T-cell (primary cell): ENCODE measurements at regions not wholly inside any gene's neighbourhood (a gene's known extent, or its start where the extent isn't known, plus 50 kb on each side); places are given as distances from the start of the nearest gene placed in this dataset.
A peak's percentile ranks its signal among the peaks of the same experiment; 100 is the strongest.

ENCODE experiments used
- ATAC-seq, 4 experiments: fragments of 200-7000 bp in 3 of 4; fragments of 150-1000 bp in 1 of 4; cut with Tn5 transposase; replicated peaks in 1 of 4; 1 replicate in 3 of 4; 2 replicates in 1 of 4; pipeline ENCODE4 v1.10.0; 2021; ENCODE audit warnings: moderate library complexity in 3 of 4, mild to moderate bottlenecking in 2 of 4, moderate number of reproducible peaks in 1 of 4
- CTCF ChIA-PET, 2 donors: fragments of 300-600 bp; sonication (Branson Sonifier 250); formaldehyde crosslinking; loops; one replicate each; lab custom pipeline; 2022; ENCODE audit warnings: antibody characterized with exemption in 2 of 2; lab: Charles Lee
- POLR2A ChIA-PET, 2 donors: fragments of 300-600 bp; sonication (Branson Sonifier 250); formaldehyde crosslinking; loops; one replicate each; lab custom pipeline; 2022; ENCODE audit warnings: antibody characterized with exemption in 2 of 2; lab: Charles Lee
- DNase-seq, 35 experiments: peaks; one replicate each; pipeline versions ENCODE4 v3.0.0 to v3.0.0-alpha.2; 2013 to 2023
- H3K27ac ChIP-seq: one replicate; pipeline ENCODE4 v1.5.1; 2013; ENCODE audit warnings: low read length
- H3K27me3 ChIP-seq, 2 experiments: replicated peaks in 1 of 2; 1 replicate in 1 of 2; 2 replicates in 1 of 2; pipeline versions ENCODE4 v1.6.1 to v1.7.0; 2013; ENCODE audit warnings: low read length in 1 of 2, mixed read lengths in 1 of 2; ENCODE audit not compliant: control insufficient read depth in 2 of 2, insufficient read depth in 2 of 2; ENCODE audit errors: extremely low read depth in 1 of 2
- H3K36me3 ChIP-seq, 2 donors: 1 replicate in 1 of 2; 2 replicates in 1 of 2; pipeline versions ENCODE4 v1.6.1 to v1.7.0; 2013; ENCODE audit warnings: low read length in 1 of 2; ENCODE audit not compliant: control insufficient read depth in 2 of 2, insufficient read depth in 1 of 2; ENCODE audit errors: extremely low read depth in 1 of 2
- H3K4me1 ChIP-seq, 2 experiments: 1 replicate in 1 of 2; 2 replicates in 1 of 2; pipeline versions ENCODE4 v1.6.1 to v1.7.0; 2013; ENCODE audit warnings: low read length in 2 of 2, mixed read lengths in 1 of 2; ENCODE audit not compliant: insufficient read depth in 2 of 2, control insufficient read depth in 1 of 2; ENCODE audit errors: extremely low read depth in 1 of 2
- H3K4me3 ChIP-seq, 2 donors: 1 replicate in 1 of 2; 2 replicates in 1 of 2; pipeline versions ENCODE4 v1.5.1 to v1.7.0; 2013; ENCODE audit warnings: mild to moderate bottlenecking in 2 of 2, low read length in 1 of 2, moderate library complexity in 1 of 2; ENCODE audit not compliant: control insufficient read depth in 1 of 2; ENCODE audit errors: extremely low read depth in 1 of 2
- H3K9me3 ChIP-seq: 2 replicates; pipeline ENCODE4 v1.7.0; 2013
- H3K27ac Mint-ChIP-seq, 2 donors: one replicate each; pipeline ENCODE4 v1.8.0; 2020 to 2021; ENCODE audit warnings: mild to moderate bottlenecking in 2 of 2, mixed read lengths in 2 of 2
- H3K27me3 Mint-ChIP-seq, 2 donors: one replicate each; pipeline ENCODE4 v1.8.0; 2021 to 2022; ENCODE audit warnings: mixed read lengths in 2 of 2
- H3K36me3 Mint-ChIP-seq: one replicate; pipeline ENCODE4 v1.8.0; 2021; ENCODE audit warnings: mixed read lengths
- H3K4me1 Mint-ChIP-seq, 3 donors: one replicate each; pipeline ENCODE4 v1.8.0; 2020 to 2022; ENCODE audit warnings: mixed read lengths in 3 of 3, mild to moderate bottlenecking in 1 of 3
- H3K4me3 Mint-ChIP-seq, 3 donors: one replicate each; pipeline ENCODE4 v1.8.0; 2020 to 2022; ENCODE audit warnings: mild to moderate bottlenecking in 3 of 3, mixed read lengths in 3 of 3, moderate library complexity in 3 of 3
- H3K9me3 Mint-ChIP-seq, 3 donors: one replicate each; pipeline ENCODE4 v1.8.0; 2020 to 2022; ENCODE audit warnings: mixed read lengths in 3 of 3
- WGBS: methylation state at CpG from one replicate; pipeline ENCODE4 v1.1.5; 2013; ENCODE audit warnings: missing lambda C conversion rate; ENCODE audit not compliant: insufficient coverage; 5-methylcytosine and 5-hydroxymethylcytosine counted together

DNA sequence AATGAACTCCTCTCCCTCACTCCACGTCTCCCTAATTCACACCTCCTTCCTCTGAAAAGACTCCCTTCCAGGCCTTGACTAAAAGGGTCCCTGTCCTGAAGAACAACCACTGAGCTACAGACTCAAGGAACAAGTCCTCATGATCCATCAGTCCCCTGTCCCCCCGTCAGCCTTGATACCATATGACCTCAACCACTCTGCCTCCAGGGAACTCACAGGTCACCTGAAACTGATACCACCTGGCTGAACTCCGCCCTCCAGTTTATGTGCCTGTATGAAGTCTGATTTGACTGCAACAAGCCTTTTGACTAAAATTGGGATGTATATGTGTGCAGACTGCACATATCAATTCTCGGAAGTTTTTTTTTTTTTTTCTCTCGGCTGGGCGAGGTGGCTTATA, 88.7 kb downstream of the UGCG start:
- H3K4me1 Mint-ChIP-seq: peaks cover 38 to 45% (median 44%) of the 10 kb centered on the region in 3 donors
- Histone ChIP-seq H3K9me3 (no peaks in the 10 kb centered on the region), H3K4me3 (no peak overlapping the region), H3K27ac (no peak overlapping the region), H3K36me3 (no peaks in the 10 kb centered on the region), H3K27me3 (no peaks in the 10 kb centered on the region), H3K4me1 (peaks cover 11 to 35% of the 10 kb centered on the region in 2 experiments)
- peak overlapping the region in 1 of 3 donors; percentile 66 for H3K4me3 Mint-ChIP-seq
- no peaks in the 10 kb centered on the region for H3K27me3 Mint-ChIP-seq
- 83% methylated on average over 1 of the region's 6 CpGs for WGBS
- DNase-seq (no peak), ATAC-seq (no peak)
- POLR2A ChIA-PET: interaction anchor here in 1 of 2 donors (0.6 kb wide), 1 partner anchor 77 kb away, joined by 3 read pairs; no protein-coding TSS in a partner anchor
- no peak overlapping the region for H3K27ac Mint-ChIP-seq
- CTCF ChIA-PET: interaction anchor here (0.7 to 0.9 kb wide), 2 partner anchors 50 to 89 kb away, joined by 3 to 6 read pairs; partner anchors contain the start of gene UGCG (in 1 of the 2)
- no peaks in the 10 kb centered on the region for H3K9me3 Mint-ChIP-seq
- H3K36me3 Mint-ChIP-seq: no peaks in the 10 kb centered on the region

DNA sequence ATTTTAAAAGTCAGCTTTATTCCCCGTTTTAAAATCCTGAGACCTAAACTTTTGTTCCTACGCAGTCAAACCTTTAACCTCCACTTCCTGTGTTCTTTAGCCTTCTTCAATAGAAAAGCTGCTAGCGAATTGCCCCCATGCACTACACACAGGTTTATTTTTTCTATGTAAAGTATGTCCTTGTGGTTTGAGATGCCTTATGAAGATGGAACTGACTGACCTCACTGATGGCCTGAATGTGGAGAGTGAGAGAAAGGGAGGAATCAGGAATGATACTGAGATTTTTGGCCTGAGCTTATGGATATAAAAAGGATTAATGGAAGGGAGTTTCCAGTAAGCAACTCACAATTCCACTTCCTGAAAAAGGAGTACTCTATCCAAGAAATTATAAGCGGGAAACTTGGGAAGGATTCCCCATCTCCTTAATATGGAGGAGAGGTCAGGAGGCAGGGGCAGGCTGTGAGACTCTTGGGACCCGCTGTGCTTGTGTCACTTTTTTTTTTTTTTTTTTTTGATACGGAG, 89.5 kb downstream of the UGCG start:
- H3K4me1 ChIP-seq: peaks cover 11 to 35% of the 10 kb centered on the region in 2 experiments
- no peaks in the 10 kb centered on the region for H3K9me3 ChIP-seq
- no peaks in the 10 kb centered on the region for H3K27me3 ChIP-seq
- POLR2A ChIA-PET: interaction anchor here in 1 of 2 donors (0.7 kb wide), 1 partner anchor 90 kb away, joined by 14 read pairs; the partner anchor contains the start of gene UGCG
- H3K4me1 Mint-ChIP-seq: peaks cover 38 to 45% (median 44%) of the 10 kb centered on the region in 3 donors
- no peak overlapping the region for H3K4me3 ChIP-seq
- H3K4me3 Mint-ChIP-seq: peak overlapping the region in 1 of 3 donors; percentile 66
- ATAC-seq (peak in 1 of 4 experiments; percentile 45), DNase-seq (peak in 1 of 35 experiments; percentile 16)
- no peaks in the 10 kb centered on the region for H3K27me3 Mint-ChIP-seq
- peaks cover 0 to 3% (median 0%) of the 10 kb centered on the region in 3 donors for H3K9me3 Mint-ChIP-seq
- CTCF ChIA-PET: interaction anchor here (0.7 to 0.9 kb wide), 4 partner anchors 49 to 558 kb away, joined by 3 to 7 read pairs (median 6); partner anchors contain the start of gene UGCG (in 1 of the 2)
- peak overlapping the region in 1 of 2 donors; percentile 71 for H3K27ac Mint-ChIP-seq
- no peak overlapping the region for H3K27ac ChIP-seq
- no peaks in the 10 kb centered on the region for H3K36me3 Mint-ChIP-seq
- no CpG with 5 or more reads among the region's 6 CpGs for WGBS
- no peaks in the 10 kb centered on the region for H3K36me3 ChIP-seq
